ENCODE measurements at regions not wholly inside any gene's neighbourhood (a gene's known extent, or its start where the extent isn't known, plus 50 kb on each side); places are given as distances from the start of the nearest gene placed in this dataset.

- Mint-ChIP-seq H3K4me3 (no peak overlapping the region), H3K4me1 (peaks cover 20% of the 10 kb centered on the region), H3K9me3 (no peaks in the 10 kb centered on the region), H3K36me3 (no peaks in the 10 kb centered on the region), H3K27ac (no peak overlapping the region), H3K27me3 (ENCODE audit: insufficient read depth, low read depth) (peaks cover 10% of the 10 kb centered on the region)
- H3K4me2 ChIP-seq: no peak overlapping the region
- no peaks in the 10 kb centered on the region for H3F3A ChIP-seq (ENCODE audit: low read depth)
- no peaks in the 10 kb centered on the region for H3K4me1 ChIP-seq
- H3K27ac ChIP-seq: no peak overlapping the region
- H4K20me1 ChIP-seq (ENCODE audit: low read depth): no peaks in the 10 kb centered on the region
- H3K4me3 ChIP-seq: no peak overlapping the region
- H3K79me2 ChIP-seq (ENCODE audit: low read depth): no peaks in the 10 kb centered on the region
- H3K27me3 ChIP-seq: no peaks in the 10 kb centered on the region
- H3K9ac ChIP-seq: no peak overlapping the region
- no peak for DNase-seq (ENCODE audit: low spot score)
- H2AFZ ChIP-seq (replicated peaks): no peak overlapping the region
- TF ChIP-seq EZH2 (IDR thresholded peaks at IDR 0.05) (no peak), EZH2phosphoT487 (IDR thresholded peaks at IDR 0.05) (no peak), CTCF (IDR thresholded peaks at IDR 0.05) (no peak)
- no peaks in the 10 kb centered on the region for H3K9me3 ChIP-seq (ENCODE audit: low read depth)
- no peaks in the 10 kb centered on the region for H3K36me3 ChIP-seq
These were observed 67.4 kb upstream of the RNU6ATAC start for GRCh38 chr9:134231767-134232166.

GRCh38 chr9:134233022-134233421 is 68.7 kb upstream of the RNU6ATAC start:
- Histone ChIP-seq H3F3A (ENCODE audit: low read depth) (no peaks in the 10 kb centered on the region), H4K20me1 (ENCODE audit: low read depth) (no peaks in the 10 kb centered on the region), H2AFZ (replicated peaks) (no peak overlapping the region), H3K36me3 (no peaks in the 10 kb centered on the region), H3K4me2 (no peak overlapping the region), H3K9ac (no peak overlapping the region), H3K4me3 (no peak overlapping the region), H3K27me3 (no peaks in the 10 kb centered on the region), H3K4me1 (no peaks in the 10 kb centered on the region), H3K27ac (no peak overlapping the region), H3K9me3 (ENCODE audit: low read depth) (no peaks in the 10 kb centered on the region), H3K79me2 (ENCODE audit: low read depth) (no peaks in the 10 kb centered on the region)
- no peaks in the 10 kb centered on the region for H3K9me3 Mint-ChIP-seq
- H3K27ac Mint-ChIP-seq: no peak overlapping the region
- DNase-seq (ENCODE audit: low spot score): no peak
- peaks cover 11% of the 10 kb centered on the region for H3K27me3 Mint-ChIP-seq (ENCODE audit: insufficient read depth, low read depth)
- TF ChIP-seq EZH2 (IDR thresholded peaks at IDR 0.05) (no peak), CTCF (IDR thresholded peaks at IDR 0.05) (no peak), EZH2phosphoT487 (IDR thresholded peaks at IDR 0.05) (no peak)
- H3K4me1 Mint-ChIP-seq: peaks cover 16% of the 10 kb centered on the region
- H3K36me3 Mint-ChIP-seq: no peaks in the 10 kb centered on the region
- H3K4me3 Mint-ChIP-seq: no peak overlapping the region

- H3K9ac ChIP-seq: no peak overlapping the region
- no peaks in the 10 kb centered on the region for H4K20me1 ChIP-seq (ENCODE audit: low read depth)
- Mint-ChIP-seq H3K27me3 (ENCODE audit: insufficient read depth, low read depth) (peaks cover 11% of the 10 kb centered on the region), H3K4me3 (no peak overlapping the region), H3K9me3 (no peaks in the 10 kb centered on the region), H3K36me3 (no peaks in the 10 kb centered on the region), H3K4me1 (peaks cover 10% of the 10 kb centered on the region), H3K27ac (no peak overlapping the region)
- no peak overlapping the region for H3K4me2 ChIP-seq
- no peak overlapping the region for H3K27ac ChIP-seq
- no peaks in the 10 kb centered on the region for H3K36me3 ChIP-seq
- H2AFZ ChIP-seq (replicated peaks): no peak overlapping the region
- TF ChIP-seq EZH2 (IDR thresholded peaks at IDR 0.05): no peak
- no peak for TF ChIP-seq EZH2phosphoT487 (IDR thresholded peaks at IDR 0.05)
- no peak for TF ChIP-seq CTCF (IDR thresholded peaks at IDR 0.05)
- H3K4me1 ChIP-seq: no peaks in the 10 kb centered on the region
- H3K9me3 ChIP-seq (ENCODE audit: low read depth): no peaks in the 10 kb centered on the region
- DNase-seq (ENCODE audit: low spot score): no peak
- no peaks in the 10 kb centered on the region for H3K79me2 ChIP-seq (ENCODE audit: low read depth)
- no peaks in the 10 kb centered on the region for H3F3A ChIP-seq (ENCODE audit: low read depth)
- H3K4me3 ChIP-seq: no peak overlapping the region
- H3K27me3 ChIP-seq: no peaks in the 10 kb centered on the region
These were observed 69.8 kb upstream of the RNU6ATAC start for GRCh38 chr9:134234001-134234660.

Data from neural progenitor cell (in vitro differentiated cells).